Activated T-cell treated with anti-CD3 and anti-CD28 coated beads, Interleukin-2, amount 50 U/mL, for 48 hours (primary cell): ENCODE measurements at regions not wholly inside any gene's neighbourhood (a gene's known extent, or its start where the extent isn't known, plus 50 kb on each side); places are given as distances from the start of the nearest gene placed in this dataset.

Source experiments
- DNase-seq, 2 experiments: peaks; one replicate each; pipeline ENCODE4 v3.0.0-alpha.2; 2020

GRCh38 chr2:19474128-19474527 lies 115.7 kb upstream of the OSR1 start:
- DNase-seq, result peak; percentile 24 to 25

- DNase-seq, result no peak
These were observed 114.9 kb upstream of the OSR1 start for GRCh38 chr2:19473350-19473749.

- DNase-seq, result no peak
These were observed 114.1 kb upstream of the OSR1 start for GRCh38 chr2:19472391-19472978.

GRCh38 chr2:19471491-19471890 lies 113.1 kb upstream of the OSR1 start:
- no peak for DNase-seq

GRCh38 chr2:19465978-19466377 lies 107.6 kb upstream of the OSR1 start:
- DNase-seq, result no peak

GRCh38 chr2:19462256-19462645 lies 103.8 kb upstream of the OSR1 start:
- DNase-seq, result no peak

GRCh38 chr2:19461504-19462255 lies 103.3 kb upstream of the OSR1 start:
- no peak for DNase-seq

- DNase-seq, result no peak
These were observed 102.3 kb upstream of the OSR1 start for GRCh38 chr2:19460761-19461160.

- DNase-seq, result no peak
These were observed 100.1 kb upstream of the OSR1 start for GRCh38 chr2:19458427-19459003.

- no peak for DNase-seq
These were observed 99.4 kb upstream of the OSR1 start for GRCh38 chr2:19457809-19458208.

- DNase-seq, result no peak
These were observed 98.4 kb upstream of the OSR1 start for GRCh38 chr2:19456705-19457309.

- no peak for DNase-seq
These were observed 95.7 kb upstream of the OSR1 start for GRCh38 chr2:19454125-19454524.

- no peak for DNase-seq
These were observed 84.3 kb upstream of the OSR1 start for GRCh38 chr2:19442731-19443130.

GRCh38 chr2:19439081-19439480 lies 80.7 kb upstream of the OSR1 start:
- no peak for DNase-seq

GRCh38 chr2:19435815-19436214 lies 77.4 kb upstream of the OSR1 start:
- DNase-seq, result no peak

- DNase-seq, result no peak
These were observed 76.0 kb upstream of the OSR1 start for GRCh38 chr2:19434413-19434812.

- DNase-seq, result no peak
These were observed 68.5 kb upstream of the OSR1 start for GRCh38 chr2:19426941-19427340.

GRCh38 chr2:19426144-19426543 lies 67.7 kb upstream of the OSR1 start:
- no peak for DNase-seq

GRCh38 chr2:19425419-19425818 lies 67.0 kb upstream of the OSR1 start:
- DNase-seq, result no peak

GRCh38 chr2:19419211-19419880 lies 60.9 kb upstream of the OSR1 start:
- no peak for DNase-seq

GRCh38 chr2:19416784-19417684 lies 58.6 kb upstream of the OSR1 start:
- DNase-seq, result no peak

GRCh38 chr2:19416083-19416482 lies 57.7 kb upstream of the OSR1 start:
- DNase-seq, result no peak
